Tibial nerve (tissue), 4 donors: ENCODE measurements at regions not wholly inside any gene's neighbourhood (a gene's known extent, or its start where the extent isn't known, plus 50 kb on each side); places are given as distances from the start of the nearest gene placed in this dataset.

Source experiments
- DNase-seq, 2 donors: peaks; one replicate each; pipeline ENCODE4 v3.0.0-alpha.2; 2019; ENCODE audit warnings: low spot score in 2 of 2
- H3K27ac ChIP-seq, 4 donors: fragments of 200-600 bp; sonication (generic) in 3 of 4; one replicate each; pipeline ENCODE4 v1.5.1; 2017 to 2019; ENCODE audit warnings: mild to moderate bottlenecking in 1 of 4
- H3K27me3 ChIP-seq, 2 donors: fragments of 200-600 bp; sonication (generic) in 1 of 2; one replicate each; pipeline versions ENCODE4 v1.5.1 to v1.6.0; 2017 to 2019
- H3K36me3 ChIP-seq, 3 donors: fragments of 200-600 bp; sonication (generic); one replicate each; pipeline ENCODE4 v1.5.1; 2018 to 2019
- H3K4me1 ChIP-seq, 4 donors: fragments of 200-600 bp; sonication (generic) in 3 of 4; one replicate each; pipeline ENCODE4 v1.5.1; 2017 to 2019
- H3K4me3 ChIP-seq, 4 donors: fragments of 200-600 bp; sonication (generic) in 3 of 4; one replicate each; pipeline ENCODE4 v1.5.1; 2017 to 2019; ENCODE audit warnings: mild to moderate bottlenecking in 1 of 4, moderate library complexity in 1 of 4
- H3K9me3 ChIP-seq, 4 donors: fragments of 200-600 bp; sonication (generic) in 3 of 4; one replicate each; pipeline ENCODE4 v1.5.1; 2017 to 2019
- CTCF ChIP-seq, 5 experiments: fragments of 200-600 bp in 3 of 5; fragments of 450-650 bp in 2 of 5; sonication (generic) in 3 of 5; IDR thresholded peaks; one replicate each; pipeline ENCODE4 v1.5.1; 2016 to 2019; ENCODE audit warnings: antibody characterized with exemption in 5 of 5, mild to moderate bottlenecking in 3 of 5, moderate library complexity in 2 of 5
- EP300 ChIP-seq, 2 donors: sonication (generic); formaldehyde crosslinking; IDR thresholded peaks; one replicate each; pipeline ENCODE4 v1.6.1; 2017; ENCODE audit warnings: antibody characterized with exemption in 2 of 2, mild to moderate bottlenecking in 1 of 2
- POLR2A ChIP-seq, 2 donors: fragments of 450-650 bp; IDR thresholded peaks; one replicate each; pipeline ENCODE4 v1.6.1; 2017; ENCODE audit warnings: antibody characterized with exemption in 2 of 2, mild to moderate bottlenecking in 2 of 2, moderate library complexity in 2 of 2
- WGBS, 2 donors: methylation state at CpG; one replicate each; pipeline ENCODE4 v1.1.5; 2018; 5-methylcytosine and 5-hydroxymethylcytosine counted together

- no peaks in the 10 kb centered on the region for H3K36me3 ChIP-seq
- no peaks in the 10 kb centered on the region for H3K9me3 ChIP-seq
- no peak for DNase-seq
- no peak for TF ChIP-seq POLR2A (IDR thresholded peaks at IDR 0.05)
- no peak for TF ChIP-seq CTCF (IDR thresholded peaks at IDR 0.05)
- TF ChIP-seq EP300 (IDR thresholded peaks at IDR 0.05): no peak
- no peak overlapping the region for H3K4me3 ChIP-seq
- 78 to 85% methylated on average over 1 of the region's 1 CpG for WGBS, 2 donors
- H3K27ac ChIP-seq: no peak overlapping the region
- no peaks in the 10 kb centered on the region for H3K4me1 ChIP-seq
- H3K27me3 ChIP-seq: no peaks in the 10 kb centered on the region
Measured at GRCh38 chr7:124672011-124672410, 93.6 kb downstream of the GPR37 start.

- Histone ChIP-seq H3K27me3 (no peaks in the 10 kb centered on the region), H3K27ac (no peak overlapping the region), H3K9me3 (no peaks in the 10 kb centered on the region), H3K4me1 (no peaks in the 10 kb centered on the region), H3K4me3 (no peak overlapping the region), H3K36me3 (no peaks in the 10 kb centered on the region)
- TF ChIP-seq POLR2A (IDR thresholded peaks at IDR 0.05) (no peak), CTCF (IDR thresholded peaks at IDR 0.05) (no peak), EP300 (IDR thresholded peaks at IDR 0.05) (no peak)
- DNase-seq: no peak
- 71% methylated on average over 9 of the region's 9 CpGs for WGBS, 2 donors
Measured at GRCh38 chr7:124667312-124668153, 98.1 kb downstream of the GPR37 start.

GRCh38 chr7:124662937-124663336, 102.7 kb downstream of the GPR37 start:
- Histone ChIP-seq H3K9me3 (no peaks in the 10 kb centered on the region), H3K4me1 (no peaks in the 10 kb centered on the region)
- TF ChIP-seq EP300 (IDR thresholded peaks at IDR 0.05) (no peak), POLR2A (IDR thresholded peaks at IDR 0.05) (no peak), CTCF (IDR thresholded peaks at IDR 0.05) (no peak)

GRCh38 chr7:124662372-124662771, 103.2 kb downstream of the GPR37 start:
- H3K27me3 ChIP-seq: no peaks in the 10 kb centered on the region
- H3K36me3 ChIP-seq: no peaks in the 10 kb centered on the region
- DNase-seq: no peak
- H3K9me3 ChIP-seq: no peaks in the 10 kb centered on the region
- no peaks in the 10 kb centered on the region for H3K4me1 ChIP-seq
- no peak overlapping the region for H3K4me3 ChIP-seq
- WGBS, 2 donors: 76 to 79% methylated on average over 4 of the region's 4 CpGs
- TF ChIP-seq CTCF (IDR thresholded peaks at IDR 0.05) (no peak), EP300 (IDR thresholded peaks at IDR 0.05) (no peak), POLR2A (IDR thresholded peaks at IDR 0.05) (no peak)
- no peak overlapping the region for H3K27ac ChIP-seq

More at GRCh38 chr7:124662937-124663336, 102.7 kb downstream of the GPR37 start:
- H3K27me3 ChIP-seq: no peaks in the 10 kb centered on the region
- no peak for DNase-seq
- H3K36me3 ChIP-seq: no peaks in the 10 kb centered on the region
- no peak overlapping the region for H3K4me3 ChIP-seq
- H3K27ac ChIP-seq: no peak overlapping the region

GRCh38 chr7:124655990-124656389, 109.6 kb downstream of the GPR37 start:
- no peaks in the 10 kb centered on the region for H3K9me3 ChIP-seq
- WGBS, 2 donors: 44 to 78% methylated on average over 3 of the region's 3 CpGs
- no peak overlapping the region for H3K27ac ChIP-seq
- no peaks in the 10 kb centered on the region for H3K4me1 ChIP-seq
- DNase-seq: no peak
- no peak for TF ChIP-seq POLR2A (IDR thresholded peaks at IDR 0.05)
- TF ChIP-seq EP300 (IDR thresholded peaks at IDR 0.05): no peak
- TF ChIP-seq CTCF (IDR thresholded peaks at IDR 0.05): no peak
- H3K4me3 ChIP-seq: no peak overlapping the region
- H3K36me3 ChIP-seq: no peaks in the 10 kb centered on the region
- no peaks in the 10 kb centered on the region for H3K27me3 ChIP-seq
